ENCODE measurements at regions not wholly inside any gene's neighbourhood (a gene's known extent, or its start where the extent isn't known, plus 50 kb on each side); places are given as distances from the start of the nearest gene placed in this dataset.

DNA sequence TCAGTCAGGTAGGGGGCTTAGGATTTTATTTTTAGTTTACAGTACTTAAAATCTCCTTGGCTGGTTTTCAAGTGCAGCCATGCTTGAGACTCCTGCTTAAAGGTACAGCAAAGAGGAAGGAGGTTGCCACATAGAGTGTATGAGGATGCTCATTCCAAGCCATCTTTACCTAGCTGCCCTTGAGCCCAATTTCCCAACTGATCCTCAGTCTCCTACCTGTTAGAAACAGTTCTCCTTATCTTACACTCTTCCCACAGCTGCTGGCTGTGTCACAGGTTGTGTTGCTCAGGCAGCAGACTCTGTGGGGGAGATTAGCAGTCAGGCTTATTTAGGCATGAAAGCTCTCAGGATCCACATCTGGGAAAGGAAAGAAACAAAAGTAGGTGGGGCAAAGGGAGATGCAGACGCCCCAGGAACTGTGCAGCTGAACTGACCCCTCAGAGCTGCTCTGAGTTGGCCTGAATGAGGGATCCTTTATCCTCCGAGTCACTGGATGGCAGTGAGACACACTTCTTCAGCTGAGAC, 95.1 kb downstream of the NMUR2 start:
- WGBS, 2 donors (ENCODE audit: low coverage in 1 of 2): 25 to 44% methylated on average over 2 of the region's 2 CpGs
- intact Hi-C loops (cut with DNase I; ENCODE audit: low total_unique reads) (no loop called here), in situ Hi-C loops (cut with MboI; ENCODE audit: low pct_ligation_motif_present in 1 of 4, low pct_unique_long_range_greater_than_20kb in 1 of 4, low sequenced_read_pairs in 3 of 4) (no loop called here)
- H3K36me3 ChIP-seq: no peaks in the 10 kb centered on the region
- H3K4me3 ChIP-seq: no peak overlapping the region
- DNase-seq: no peak
- H3K27me3 ChIP-seq: no peaks in the 10 kb centered on the region
- no peaks in the 10 kb centered on the region for H3K4me1 ChIP-seq
- TF ChIP-seq POLR2A (IDR thresholded peaks at IDR 0.05) (no peak), EP300 (IDR thresholded peaks at IDR 0.05; ENCODE audit: low read depth) (no peak), POLR2AphosphoS5 (IDR thresholded peaks at IDR 0.05) (no peak)
- TF ChIP-seq, protein P1, sequence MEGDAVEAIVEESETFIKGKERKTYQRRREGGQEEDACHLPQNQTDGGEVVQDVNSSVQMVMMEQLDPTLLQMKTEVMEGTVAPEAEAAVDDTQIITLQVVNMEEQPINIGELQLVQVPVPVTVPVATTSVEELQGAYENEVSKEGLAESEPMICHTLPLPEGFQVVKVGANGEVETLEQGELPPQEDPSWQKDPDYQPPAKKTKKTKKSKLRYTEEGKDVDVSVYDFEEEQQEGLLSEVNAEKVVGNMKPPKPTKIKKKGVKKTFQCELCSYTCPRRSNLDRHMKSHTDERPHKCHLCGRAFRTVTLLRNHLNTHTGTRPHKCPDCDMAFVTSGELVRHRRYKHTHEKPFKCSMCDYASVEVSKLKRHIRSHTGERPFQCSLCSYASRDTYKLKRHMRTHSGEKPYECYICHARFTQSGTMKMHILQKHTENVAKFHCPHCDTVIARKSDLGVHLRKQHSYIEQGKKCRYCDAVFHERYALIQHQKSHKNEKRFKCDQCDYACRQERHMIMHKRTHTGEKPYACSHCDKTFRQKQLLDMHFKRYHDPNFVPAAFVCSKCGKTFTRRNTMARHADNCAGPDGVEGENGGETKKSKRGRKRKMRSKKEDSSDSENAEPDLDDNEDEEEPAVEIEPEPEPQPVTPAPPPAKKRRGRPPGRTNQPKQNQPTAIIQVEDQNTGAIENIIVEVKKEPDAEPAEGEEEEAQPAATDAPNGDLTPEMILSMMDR (IDR thresholded peaks at IDR 0.05): no peak
- no peak overlapping the region for H3K27ac ChIP-seq
- H3K9me3 ChIP-seq: no peaks in the 10 kb centered on the region

DNA sequence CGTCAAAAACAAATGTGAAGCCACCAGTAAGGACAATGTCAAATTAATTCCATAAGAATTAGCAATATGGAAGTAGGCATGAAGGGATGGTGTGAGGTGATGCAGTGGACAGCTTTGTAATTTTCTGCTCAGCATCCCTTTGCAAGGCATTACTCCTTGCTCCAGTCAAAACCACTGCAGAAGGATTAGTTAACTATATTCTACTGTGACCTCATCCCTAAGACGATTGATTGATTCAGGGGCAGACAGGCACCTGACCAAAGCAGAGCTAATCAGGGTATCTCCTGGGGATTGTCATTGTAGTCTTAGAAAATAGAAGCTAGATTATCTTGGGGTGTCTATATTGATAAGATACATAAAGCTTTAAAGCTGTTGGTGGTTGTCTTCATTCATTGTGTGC, 98.7 kb downstream of the NMUR2 start:
- Histone ChIP-seq H3K36me3 (no peaks in the 10 kb centered on the region), H3K27me3 (no peaks in the 10 kb centered on the region), H3K9me3 (no peaks in the 10 kb centered on the region), H3K4me3 (no peak overlapping the region), H3K4me1 (no peaks in the 10 kb centered on the region), H3K27ac (no peak overlapping the region)
- DNase-seq: no peak
- WGBS, 2 donors (ENCODE audit: low coverage in 1 of 2): 79 to 100% methylated on average over 1 to 2 of the region's 2 CpGs
- in situ Hi-C loops (cut with MboI; ENCODE audit: low pct_ligation_motif_present in 1 of 4, low pct_unique_long_range_greater_than_20kb in 1 of 4, low sequenced_read_pairs in 3 of 4): no loop called here
- intact Hi-C loops (cut with DNase I; ENCODE audit: low total_unique reads): no loop called here
- TF ChIP-seq POLR2A (IDR thresholded peaks at IDR 0.05) (no peak), EP300 (IDR thresholded peaks at IDR 0.05; ENCODE audit: low read depth) (no peak), POLR2AphosphoS5 (IDR thresholded peaks at IDR 0.05) (no peak)
- TF ChIP-seq, protein P1 (IDR thresholded peaks at IDR 0.05): no peak

DNA sequence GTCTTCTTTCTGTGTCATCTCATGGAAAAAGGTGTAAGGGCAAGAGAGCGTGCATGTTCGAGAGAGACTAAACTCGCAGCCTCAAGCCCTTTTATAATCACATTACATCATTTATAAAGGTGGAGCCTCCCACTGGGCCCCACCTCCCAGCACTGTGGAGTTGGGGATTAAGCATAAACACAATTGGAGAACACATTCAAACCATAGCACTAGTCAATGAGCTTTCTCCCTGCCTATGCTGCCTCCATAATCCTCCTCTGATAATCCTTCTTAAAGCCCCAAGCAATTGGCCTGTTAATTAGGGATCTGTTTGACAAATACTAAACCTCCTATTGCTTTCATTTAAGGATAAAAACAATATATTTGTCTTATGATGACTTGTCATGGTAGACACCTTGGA, 99.6 kb downstream of the NMUR2 start:
- no peaks in the 10 kb centered on the region for H3K36me3 ChIP-seq
- TF ChIP-seq, protein P1 (IDR thresholded peaks at IDR 0.05): no peak
- TF ChIP-seq POLR2AphosphoS5 (IDR thresholded peaks at IDR 0.05) (no peak), EP300 (IDR thresholded peaks at IDR 0.05; ENCODE audit: low read depth) (no peak), POLR2A (IDR thresholded peaks at IDR 0.05) (no peak)
- 82% methylated on average over 3 of the region's 3 CpGs for WGBS, 2 donors (ENCODE audit: low coverage in 1 of 2)
- DNase-seq: no peak
- in situ Hi-C loops (cut with MboI; ENCODE audit: low pct_ligation_motif_present in 1 of 4, low pct_unique_long_range_greater_than_20kb in 1 of 4, low sequenced_read_pairs in 3 of 4): no loop called here
- H3K27me3 ChIP-seq: no peaks in the 10 kb centered on the region
- intact Hi-C loops (cut with DNase I; ENCODE audit: low total_unique reads): no loop called here
- no peaks in the 10 kb centered on the region for H3K9me3 ChIP-seq
- H3K4me3 ChIP-seq: no peak overlapping the region
- no peak overlapping the region for H3K27ac ChIP-seq
- no peaks in the 10 kb centered on the region for H3K4me1 ChIP-seq

DNA sequence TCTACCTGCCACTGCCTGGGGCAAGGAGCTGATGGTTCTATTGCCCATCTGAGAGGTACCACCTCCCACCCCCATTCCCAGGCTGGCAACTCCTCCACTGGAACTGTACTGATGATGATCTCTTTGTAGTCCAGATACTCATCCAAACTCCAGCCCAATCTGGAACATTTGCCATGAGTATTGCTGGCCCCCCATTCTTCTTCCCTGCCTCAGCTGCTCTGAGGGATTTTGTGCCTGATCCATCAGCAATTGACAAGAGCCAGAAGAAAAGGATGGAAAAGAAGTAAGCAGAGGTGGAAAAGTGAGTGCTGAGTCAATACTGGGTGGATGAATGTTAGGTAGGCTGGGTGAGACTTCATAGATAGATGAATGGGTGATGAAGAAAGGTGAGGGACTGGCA, 101.2 kb downstream of the NMUR2 start:
- Histone ChIP-seq H3K4me3 (no peak overlapping the region), H3K4me1 (no peaks in the 10 kb centered on the region), H3K27ac (no peak overlapping the region), H3K9me3 (no peaks in the 10 kb centered on the region), H3K36me3 (no peaks in the 10 kb centered on the region), H3K27me3 (no peaks in the 10 kb centered on the region)
- no peak for DNase-seq
- intact Hi-C loops (cut with DNase I; ENCODE audit: low total_unique reads) (no loop called here), in situ Hi-C loops (cut with MboI; ENCODE audit: low pct_ligation_motif_present in 1 of 4, low pct_unique_long_range_greater_than_20kb in 1 of 4, low sequenced_read_pairs in 3 of 4) (no loop called here)
- TF ChIP-seq, protein P1 (IDR thresholded peaks at IDR 0.05): no peak
- no peak for TF ChIP-seq EP300 (IDR thresholded peaks at IDR 0.05; ENCODE audit: low read depth)
- TF ChIP-seq POLR2A (IDR thresholded peaks at IDR 0.05): no peak
- TF ChIP-seq POLR2AphosphoS5 (IDR thresholded peaks at IDR 0.05): no peak
